Smooth muscle cell (in vitro differentiated cells): ENCODE measurements at regions not wholly inside any gene's neighbourhood (a gene's known extent, or its start where the extent isn't known, plus 50 kb on each side); places are given as distances from the start of the nearest gene placed in this dataset.

Source experiments
- DNase-seq: peaks from one replicate; lab custom pipeline; 2025; ENCODE audit not compliant: unreplicated experiment; lab: John Stamatoyannopoulos, UW
- H2AFZ ChIP-seq: fragments of 200-600 bp; sonication (generic); 2 replicates; pipeline ENCODE4 v1.6.0; 2016; ENCODE audit warnings: antibody characterized with exemption, low read depth, mild to moderate bottlenecking
- H3F3A ChIP-seq: fragments of 200-600 bp; sonication (generic); 2 replicates; pipeline ENCODE4 v1.6.0; 2017; ENCODE audit warnings: antibody characterized with exemption, low read depth
- H3K27ac ChIP-seq: fragments of 200-600 bp; sonication (generic); 2 replicates; pipeline ENCODE4 v1.5.1; 2016; ENCODE audit warnings: low read depth, mild to moderate bottlenecking
- H3K27me3 ChIP-seq: fragments of 200-600 bp; sonication (generic); 2 replicates; pipeline ENCODE4 v1.6.1; 2016; ENCODE audit warnings: low read depth, mild to moderate bottlenecking
- H3K36me3 ChIP-seq: fragments of 200-600 bp; sonication (generic); 2 replicates; pipeline ENCODE4 v1.5.1; 2016; ENCODE audit warnings: low read depth
- H3K4me1 ChIP-seq: fragments of 200-600 bp; sonication (generic); 2 replicates; pipeline ENCODE4 v1.5.1; 2016; ENCODE audit warnings: low read depth
- H3K4me2 ChIP-seq: fragments of 200-600 bp; sonication (generic); 2 replicates; pipeline ENCODE4 v1.6.0; 2016; ENCODE audit warnings: mild to moderate bottlenecking
- H3K4me3 ChIP-seq: fragments of 200-600 bp; sonication (generic); 2 replicates; pipeline ENCODE4 v1.5.1; 2016; ENCODE audit warnings: mild to moderate bottlenecking
- H3K79me2 ChIP-seq: fragments of 200-600 bp; sonication (generic); 2 replicates; pipeline ENCODE4 v1.6.0; 2016; ENCODE audit warnings: low read depth, mild to moderate bottlenecking
- H3K9ac ChIP-seq: fragments of 200-600 bp; sonication (generic); 2 replicates; pipeline ENCODE4 v1.6.0; 2016; ENCODE audit warnings: low read depth
- H3K9me3 ChIP-seq: fragments of 200-600 bp; sonication (generic); replicated peaks from 2 replicates; pipeline ENCODE4 v1.5.1; 2016; ENCODE audit warnings: low read depth
- H4K20me1 ChIP-seq: fragments of 200-600 bp; sonication (generic); 2 replicates; pipeline ENCODE4 v1.6.0; 2016; ENCODE audit warnings: low read depth
- CTCF ChIP-seq: fragments of 200-600 bp; sonication (generic); IDR thresholded peaks from 2 replicates; pipeline ENCODE4 v1.5.1; 2017; ENCODE audit warnings: borderline replicate concordance, mild to moderate bottlenecking, antibody characterized with exemption; ENCODE audit not compliant: insufficient read depth, poor library complexity, severe bottlenecking
- WGBS: methylation state at CpG from one replicate; pipeline ENCODE4 v1.1.7; 2016; ENCODE audit warnings: low lambda C conversion rate; 5-methylcytosine and 5-hydroxymethylcytosine counted together

GRCh38 chr14:32021341-32021740, 55.8 kb upstream of the ARHGAP5 start:
- Histone ChIP-seq H3F3A (no peaks in the 10 kb centered on the region), H3K4me3 (no peak overlapping the region), H3K27ac (no peak overlapping the region), H3K9me3 (no peaks in the 10 kb centered on the region), H2AFZ (peak overlapping the region; percentile 47), H3K36me3 (no peaks in the 10 kb centered on the region), H3K4me2 (no peak overlapping the region), H3K9ac (no peak overlapping the region), H4K20me1 (no peaks in the 10 kb centered on the region), H3K4me1 (peaks cover 24% of the 10 kb centered on the region), H3K27me3 (no peaks in the 10 kb centered on the region), H3K79me2 (no peaks in the 10 kb centered on the region)
- WGBS = 80% methylated on average over 3 of the region's 3 CpGs
- no peak for DNase-seq
- no peak for TF ChIP-seq CTCF

GRCh38 chr14:32022525-32022924, 54.6 kb upstream of the ARHGAP5 start:
- H3F3A ChIP-seq = no peaks in the 10 kb centered on the region
- no peaks in the 10 kb centered on the region for H3K36me3 ChIP-seq
- TF ChIP-seq CTCF = no peak
- H3K9me3 ChIP-seq = no peaks in the 10 kb centered on the region
- H3K79me2 ChIP-seq = no peaks in the 10 kb centered on the region
- no peaks in the 10 kb centered on the region for H3K27me3 ChIP-seq
- no peak for DNase-seq
- H2AFZ ChIP-seq = no peak overlapping the region
- H3K27ac ChIP-seq = no peak overlapping the region
- H3K4me3 ChIP-seq = no peak overlapping the region
- no peaks in the 10 kb centered on the region for H4K20me1 ChIP-seq
- no peak overlapping the region for H3K4me2 ChIP-seq
- peaks cover 24% of the 10 kb centered on the region for H3K4me1 ChIP-seq
- 96% methylated on average over 4 of the region's 4 CpGs for WGBS
- H3K9ac ChIP-seq = no peak overlapping the region

GRCh38 chr14:32022938-32023466, 54.1 kb upstream of the ARHGAP5 start:
- no peak for DNase-seq
- H3K9ac ChIP-seq = no peak overlapping the region
- H3K27me3 ChIP-seq = no peaks in the 10 kb centered on the region
- H3K27ac ChIP-seq = no peak overlapping the region
- H3K79me2 ChIP-seq = no peaks in the 10 kb centered on the region
- H3K4me1 ChIP-seq = peaks cover 19% of the 10 kb centered on the region
- no peak overlapping the region for H3K4me3 ChIP-seq
- no peaks in the 10 kb centered on the region for H4K20me1 ChIP-seq
- no peaks in the 10 kb centered on the region for H3K36me3 ChIP-seq
- TF ChIP-seq CTCF = no peak
- 93% methylated on average over 3 of the region's 3 CpGs for WGBS
- H2AFZ ChIP-seq = no peak overlapping the region
- no peaks in the 10 kb centered on the region for H3K9me3 ChIP-seq
- no peak overlapping the region for H3K4me2 ChIP-seq
- H3F3A ChIP-seq = no peaks in the 10 kb centered on the region

- Histone ChIP-seq H3K9me3 (no peaks in the 10 kb centered on the region), H3K36me3 (no peaks in the 10 kb centered on the region), H3K4me3 (no peak overlapping the region), H3K4me2 (no peak overlapping the region), H3K27ac (no peak overlapping the region), H3K79me2 (no peaks in the 10 kb centered on the region), H3F3A (no peaks in the 10 kb centered on the region), H4K20me1 (no peaks in the 10 kb centered on the region), H3K27me3 (no peaks in the 10 kb centered on the region), H2AFZ (no peak overlapping the region), H3K4me1 (peaks cover 14% of the 10 kb centered on the region), H3K9ac (no peak overlapping the region)
- no peak for DNase-seq
- 95% methylated on average over 3 of the region's 3 CpGs for WGBS
- TF ChIP-seq CTCF = no peak
These were observed 53.6 kb upstream of the ARHGAP5 start for GRCh38 chr14:32023540-32023939.
